Astrocyte (in vitro differentiated cells and primary cell): ENCODE measurements at regions not wholly inside any gene's neighbourhood (a gene's known extent, or its start where the extent isn't known, plus 50 kb on each side); places are given as distances from the start of the nearest gene placed in this dataset.

Source experiments
- DNase-seq: peaks from one replicate; pipeline ENCODE4 v3.0.0-alpha.2; 2010; ENCODE audit warnings: low read depth
- FAIRE-seq: peaks from 2 replicates; lab custom pipeline; 2011; peaks lifted over from hg19 to GRCh38; lab: Jason Lieb, UNC
- H2AFZ ChIP-seq: 2 replicates; pipeline ENCODE4 v1.6.0; 2012; ENCODE audit warnings: low read depth, low read length, inconsistent platforms
- H3K27ac ChIP-seq: 2 replicates; pipeline ENCODE4 v1.5.1; 2011; ENCODE audit warnings: low read depth, low read length, inconsistent platforms
- H3K27me3 ChIP-seq: 2 replicates; pipeline ENCODE4 v1.6.0; 2011; ENCODE audit warnings: low read length, inconsistent platforms; ENCODE audit not compliant: insufficient read depth
- H3K36me3 ChIP-seq: 2 replicates; pipeline ENCODE4 v1.5.1; 2011; ENCODE audit warnings: low read length, inconsistent platforms; ENCODE audit not compliant: insufficient read depth
- H3K4me1 ChIP-seq: 2 replicates; pipeline ENCODE4 v1.5.1; 2011; ENCODE audit warnings: low read length, inconsistent platforms; ENCODE audit not compliant: insufficient read depth
- H3K4me2 ChIP-seq: 2 replicates; pipeline ENCODE4 v1.6.0; 2012; ENCODE audit warnings: low read length, inconsistent platforms
- H3K4me3 ChIP-seq: 2 replicates; pipeline ENCODE4 v1.5.1; 2011; ENCODE audit warnings: low read depth, mild to moderate bottlenecking, low read length, inconsistent platforms; ENCODE audit not compliant: insufficient read depth
- H3K79me2 ChIP-seq: 2 replicates; pipeline ENCODE4 v1.6.0; 2012; ENCODE audit warnings: mild to moderate bottlenecking, low read length, inconsistent platforms; ENCODE audit not compliant: insufficient read depth
- H3K9ac ChIP-seq: 2 replicates; pipeline ENCODE4 v1.6.0; 2012; ENCODE audit warnings: mild to moderate bottlenecking, low read length, inconsistent platforms
- H3K9me3 ChIP-seq: 2 replicates; pipeline ENCODE4 v1.5.1; 2012; ENCODE audit warnings: low read depth, mild to moderate bottlenecking, low read length, inconsistent platforms; ENCODE audit not compliant: insufficient read depth
- H4K20me1 ChIP-seq: 2 replicates; pipeline ENCODE4 v1.6.0; 2012; ENCODE audit warnings: low read length, inconsistent platforms; ENCODE audit not compliant: insufficient read depth
- H3K27ac Mint-ChIP-seq: one replicate; pipeline ENCODE4 v1.8.0; 2021; ENCODE audit warnings: mild to moderate bottlenecking, mixed read lengths; ENCODE audit not compliant: unreplicated experiment
- H3K27me3 Mint-ChIP-seq: one replicate; pipeline ENCODE4 v1.8.0; 2021; ENCODE audit warnings: low read depth, mixed read lengths; ENCODE audit not compliant: unreplicated experiment
- H3K36me3 Mint-ChIP-seq: one replicate; pipeline ENCODE4 v1.8.0; 2021; ENCODE audit warnings: low read depth, mixed read lengths; ENCODE audit not compliant: unreplicated experiment
- H3K4me1 Mint-ChIP-seq: one replicate; pipeline ENCODE4 v1.8.0; 2021; ENCODE audit warnings: low read depth, mixed read lengths; ENCODE audit not compliant: unreplicated experiment
- H3K4me3 Mint-ChIP-seq: one replicate; pipeline ENCODE4 v1.8.0; 2021; ENCODE audit warnings: mild to moderate bottlenecking, moderate library complexity, mixed read lengths; ENCODE audit not compliant: unreplicated experiment
- H3K9me3 Mint-ChIP-seq: one replicate; pipeline ENCODE4 v1.8.0; 2021; ENCODE audit warnings: mild to moderate bottlenecking, mixed read lengths; ENCODE audit not compliant: unreplicated experiment
- CTCF ChIP-seq: IDR thresholded peaks from 2 replicates; pipeline ENCODE4 v1.5.1; 2011; ENCODE audit warnings: low read depth, mild to moderate bottlenecking, inconsistent platforms, low read length, moderate library complexity; ENCODE audit not compliant: insufficient read depth
- EZH2 ChIP-seq: IDR thresholded peaks from 2 replicates; pipeline ENCODE4 v1.6.1; 2012; ENCODE audit warnings: mild to moderate bottlenecking, low read length, inconsistent platforms; ENCODE audit not compliant: insufficient read depth

DNA sequence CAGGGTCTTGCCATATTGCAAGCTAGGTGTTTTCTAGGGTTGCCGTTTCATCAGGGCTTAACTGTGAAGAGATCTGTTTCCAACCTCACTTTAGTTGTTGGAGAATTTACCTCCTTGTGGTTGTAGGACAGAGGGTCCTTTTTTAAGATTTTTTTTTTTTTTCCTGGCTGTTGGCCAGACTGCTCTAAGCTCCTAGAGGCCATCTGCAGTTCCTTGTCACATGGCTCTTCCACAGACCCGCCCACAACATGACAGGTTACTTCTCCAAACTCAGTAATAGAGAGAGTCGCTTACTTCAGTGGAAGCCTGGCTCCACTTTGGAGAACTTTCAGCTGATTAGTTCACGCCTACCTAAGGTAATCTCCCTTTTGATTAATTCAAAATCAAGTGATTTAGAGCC, 543.7 kb downstream of the DMRTA1 start:
- Histone ChIP-seq H3K27me3 (no peaks in the 10 kb centered on the region), H3K27ac (no peak overlapping the region), H3K36me3 (no peaks in the 10 kb centered on the region), H3K9me3 (no peaks in the 10 kb centered on the region), H4K20me1 (no peaks in the 10 kb centered on the region), H3K4me2 (no peak overlapping the region), H3K79me2 (no peaks in the 10 kb centered on the region), H3K4me1 (no peaks in the 10 kb centered on the region), H3K9ac (no peak overlapping the region), H3K4me3 (no peak overlapping the region), H2AFZ (no peak overlapping the region)
- Mint-ChIP-seq H3K27me3 (no peaks in the 10 kb centered on the region), H3K36me3 (no peaks in the 10 kb centered on the region), H3K4me3 (no peak overlapping the region), H3K27ac (no peak overlapping the region), H3K4me1 (no peaks in the 10 kb centered on the region), H3K9me3 (no peaks in the 10 kb centered on the region)
- TF ChIP-seq CTCF, result no peak
- TF ChIP-seq EZH2, result no peak
- FAIRE-seq, result no peak
- DNase-seq, result no peak

GRCh38 chr9:22992780-22993179, 546.2 kb downstream of the DMRTA1 start:
- no peak overlapping the region for H3K4me3 ChIP-seq
- H4K20me1 ChIP-seq, result no peaks in the 10 kb centered on the region
- no peak overlapping the region for H3K27ac ChIP-seq
- FAIRE-seq (no peak), DNase-seq (no peak)
- Mint-ChIP-seq H3K27ac (no peak overlapping the region), H3K4me1 (no peaks in the 10 kb centered on the region), H3K36me3 (no peaks in the 10 kb centered on the region), H3K9me3 (peaks cover 3% of the 10 kb centered on the region), H3K4me3 (no peak overlapping the region), H3K27me3 (no peaks in the 10 kb centered on the region)
- H3K79me2 ChIP-seq, result no peaks in the 10 kb centered on the region
- no peaks in the 10 kb centered on the region for H3K27me3 ChIP-seq
- TF ChIP-seq EZH2 (no peak), CTCF (no peak)
- no peak overlapping the region for H3K9ac ChIP-seq
- H3K9me3 ChIP-seq, result no peaks in the 10 kb centered on the region
- no peaks in the 10 kb centered on the region for H3K4me1 ChIP-seq
- no peaks in the 10 kb centered on the region for H3K36me3 ChIP-seq
- H3K4me2 ChIP-seq, result no peak overlapping the region
- no peak overlapping the region for H2AFZ ChIP-seq

DNA sequence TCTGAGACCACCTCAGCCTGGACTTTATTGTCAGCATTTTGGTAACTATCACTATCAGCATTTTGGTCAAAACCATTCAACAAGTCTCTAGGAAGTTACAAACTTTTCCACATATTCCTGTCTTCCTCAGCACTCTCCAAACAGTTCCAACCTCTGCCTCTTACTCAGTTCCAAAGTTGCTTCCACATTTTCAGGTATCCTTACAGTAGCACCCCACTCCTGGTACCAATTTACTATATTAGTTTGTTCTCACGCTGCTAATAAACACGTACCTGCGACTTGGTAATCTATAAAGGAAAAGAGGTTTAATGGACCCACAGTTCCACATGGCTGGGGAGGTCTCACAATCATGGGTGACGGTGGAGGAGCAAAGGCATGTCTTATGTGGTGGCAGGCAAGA, 551.3 kb downstream of the DMRTA1 start:
- Histone ChIP-seq H4K20me1 (no peaks in the 10 kb centered on the region), H2AFZ (no peak overlapping the region), H3K36me3 (no peaks in the 10 kb centered on the region), H3K27me3 (no peaks in the 10 kb centered on the region), H3K9me3 (peaks cover 5% of the 10 kb centered on the region), H3K4me1 (no peaks in the 10 kb centered on the region), H3K27ac (no peak overlapping the region), H3K9ac (no peak overlapping the region), H3K79me2 (no peaks in the 10 kb centered on the region), H3K4me3 (no peak overlapping the region), H3K4me2 (no peak overlapping the region)
- Mint-ChIP-seq H3K9me3 (peaks cover 8% of the 10 kb centered on the region), H3K4me1 (no peaks in the 10 kb centered on the region), H3K4me3 (no peak overlapping the region), H3K36me3 (no peaks in the 10 kb centered on the region), H3K27me3 (no peaks in the 10 kb centered on the region), H3K27ac (no peak overlapping the region)
- no peak for FAIRE-seq
- no peak for TF ChIP-seq CTCF
- TF ChIP-seq EZH2, result no peak
- DNase-seq, result no peak
